ACHN (cell line): ENCODE measurements at regions not wholly inside any gene's neighbourhood (a gene's known extent, or its start where the extent isn't known, plus 50 kb on each side); places are given as distances from the start of the nearest gene placed in this dataset.

Source experiments
- DNase-seq: peaks from one replicate; pipeline ENCODE4 v3.0.0-alpha.2; 2015
- in situ Hi-C: cut with HindIII; loops from 2 replicates; pipeline ENCODE4 v1.10.0; 2017; ENCODE audit warnings: low sequenced_read_pairs, low pct_ligation_motif_present, low pct_unique_long_range_greater_than_20kb

- no peak for DNase-seq
- in situ Hi-C loops = no loop called here
These were observed 1521.7 kb downstream of the RPA4 start for GRCh38 chrX:98405376-98405775.

- no peak for DNase-seq
- in situ Hi-C loops = no loop called here
These were observed 1523.9 kb downstream of the RPA4 start for GRCh38 chrX:98407584-98407983.

GRCh38 chrX:98409867-98410266, 1526.2 kb downstream of the RPA4 start:
- no peak for DNase-seq
- in situ Hi-C loops = no loop called here

- DNase-seq = no peak
- in situ Hi-C loops = no loop called here
These were observed 1528.3 kb downstream of the RPA4 start for GRCh38 chrX:98412058-98412457.

GRCh38 chrX:98422536-98422935, 1538.8 kb downstream of the RPA4 start:
- in situ Hi-C loops = no loop called here
- DNase-seq = no peak

- no peak for DNase-seq
- in situ Hi-C loops = no loop called here
These were observed 1548.7 kb downstream of the RPA4 start for GRCh38 chrX:98432413-98432812.

GRCh38 chrX:98448524-98448923, 1564.8 kb downstream of the RPA4 start:
- no peak for DNase-seq
- in situ Hi-C loops = no loop called here

- no peak for DNase-seq
These were observed 1568.7 kb downstream of the RPA4 start for GRCh38 chrX:98452456-98452855.

GRCh38 chrX:98459669-98460068, 1576.0 kb downstream of the RPA4 start:
- in situ Hi-C loops = no loop called here
- DNase-seq = no peak

More at GRCh38 chrX:98452456-98452855, 1568.7 kb downstream of the RPA4 start:
- in situ Hi-C loops = no loop called here

- in situ Hi-C loops = no loop called here
- no peak for DNase-seq
These were observed 1596.9 kb downstream of the RPA4 start for GRCh38 chrX:98480606-98481005.

- in situ Hi-C loops = no loop called here
- no peak for DNase-seq
These were observed 1597.9 kb downstream of the RPA4 start for GRCh38 chrX:98481636-98482035.

GRCh38 chrX:98490670-98491069, 1607.0 kb downstream of the RPA4 start:
- no peak for DNase-seq
- in situ Hi-C loops = no loop called here

GRCh38 chrX:98501426-98501825, 1617.7 kb downstream of the RPA4 start:
- in situ Hi-C loops = no loop called here
- no peak for DNase-seq

GRCh38 chrX:98506907-98507306, 1623.2 kb downstream of the RPA4 start:
- no peak for DNase-seq
- in situ Hi-C loops = no loop called here

- no peak for DNase-seq
- in situ Hi-C loops = no loop called here
These were observed 1630.3 kb downstream of the RPA4 start for GRCh38 chrX:98514032-98514431.

- DNase-seq = no peak
- in situ Hi-C loops = no loop called here
These were observed 1632.4 kb downstream of the RPA4 start for GRCh38 chrX:98516120-98516519.

- in situ Hi-C loops = no loop called here
- DNase-seq = no peak
These were observed 1639.3 kb downstream of the RPA4 start for GRCh38 chrX:98523026-98523425.

- in situ Hi-C loops = no loop called here
- DNase-seq = no peak
These were observed 1639.8 kb downstream of the RPA4 start for GRCh38 chrX:98523521-98523920.

GRCh38 chrX:98548519-98548918, 1664.8 kb downstream of the RPA4 start:
- DNase-seq = no peak
- in situ Hi-C loops = no loop called here

- in situ Hi-C loops = no loop called here
- no peak for DNase-seq
These were observed 1685.1 kb downstream of the RPA4 start for GRCh38 chrX:98568795-98569194.

- no peak for DNase-seq
- in situ Hi-C loops = no loop called here
These were observed 1722.2 kb downstream of the RPA4 start for GRCh38 chrX:98605941-98606340.
